Stimulated activated CD4-positive, alpha-beta T cell treated with anti-CD3 and anti-CD28 coated beads, TNF-alpha, amount 100 ng/mL, for 48 hours (primary cell): ENCODE measurements at regions not wholly inside any gene's neighbourhood (a gene's known extent, or its start where the extent isn't known, plus 50 kb on each side); places are given as distances from the start of the nearest gene placed in this dataset.

Experiments
- DNase-seq, 3 donors: peaks; one replicate each; pipeline ENCODE4 v3.0.0-alpha.2; 2020; ENCODE audit warnings: low read depth in 3 of 3

DNA sequence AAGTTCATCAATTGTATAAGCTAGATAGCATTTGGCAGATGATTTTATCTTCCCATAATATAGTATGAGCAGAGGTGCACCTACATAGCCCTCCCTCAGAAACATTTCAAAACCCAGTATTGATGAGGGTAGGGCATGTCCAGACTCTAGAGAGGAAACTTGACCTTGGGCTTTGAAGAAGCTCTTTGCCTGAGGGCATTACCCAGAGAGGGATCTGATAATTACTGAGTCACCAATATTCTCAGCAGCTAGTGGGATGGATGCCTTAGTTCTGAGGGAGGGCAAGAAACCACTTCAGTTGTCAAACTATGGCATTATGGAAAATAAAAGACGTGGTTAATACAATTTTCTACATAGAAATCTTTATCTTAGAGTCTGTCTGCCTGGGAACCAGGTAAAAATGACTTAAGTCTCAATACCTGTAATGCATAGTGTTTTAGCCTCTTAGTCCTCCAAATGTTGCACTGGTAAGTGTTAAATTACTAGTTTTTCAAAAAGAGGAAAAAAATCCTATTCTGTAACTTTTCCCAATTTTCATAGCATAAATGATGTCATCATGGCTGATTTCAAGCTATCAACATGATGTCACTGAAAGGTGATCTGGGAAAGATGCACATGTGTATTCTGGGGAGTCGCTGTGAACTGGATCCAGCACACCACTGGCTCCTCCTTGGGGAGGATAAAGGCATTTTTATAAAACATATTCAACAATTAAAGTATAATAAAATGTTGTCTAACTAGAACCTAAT, 809.0 kb downstream of the KCTD16 start:
- no peak for DNase-seq

DNA sequence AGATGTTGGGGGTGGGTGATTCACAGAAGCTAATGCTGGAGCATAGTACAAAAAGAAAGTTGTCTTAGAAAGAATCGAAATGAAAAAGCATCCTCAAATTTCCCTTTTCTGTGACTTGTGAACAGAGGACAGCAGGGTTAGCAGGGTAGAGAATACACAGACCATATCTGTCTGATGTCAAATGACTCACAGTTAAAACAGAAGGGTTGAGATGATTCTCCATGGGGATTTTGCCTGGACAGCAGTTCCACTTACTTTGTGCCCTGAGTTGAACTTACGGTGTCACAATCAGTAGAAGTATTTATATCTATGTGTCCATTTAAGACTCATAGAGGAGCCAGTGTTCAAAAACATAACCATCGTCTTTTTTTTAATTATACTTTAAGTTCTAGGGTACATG, 801.6 kb downstream of the KCTD16 start:
- DNase-seq = no peak

DNA sequence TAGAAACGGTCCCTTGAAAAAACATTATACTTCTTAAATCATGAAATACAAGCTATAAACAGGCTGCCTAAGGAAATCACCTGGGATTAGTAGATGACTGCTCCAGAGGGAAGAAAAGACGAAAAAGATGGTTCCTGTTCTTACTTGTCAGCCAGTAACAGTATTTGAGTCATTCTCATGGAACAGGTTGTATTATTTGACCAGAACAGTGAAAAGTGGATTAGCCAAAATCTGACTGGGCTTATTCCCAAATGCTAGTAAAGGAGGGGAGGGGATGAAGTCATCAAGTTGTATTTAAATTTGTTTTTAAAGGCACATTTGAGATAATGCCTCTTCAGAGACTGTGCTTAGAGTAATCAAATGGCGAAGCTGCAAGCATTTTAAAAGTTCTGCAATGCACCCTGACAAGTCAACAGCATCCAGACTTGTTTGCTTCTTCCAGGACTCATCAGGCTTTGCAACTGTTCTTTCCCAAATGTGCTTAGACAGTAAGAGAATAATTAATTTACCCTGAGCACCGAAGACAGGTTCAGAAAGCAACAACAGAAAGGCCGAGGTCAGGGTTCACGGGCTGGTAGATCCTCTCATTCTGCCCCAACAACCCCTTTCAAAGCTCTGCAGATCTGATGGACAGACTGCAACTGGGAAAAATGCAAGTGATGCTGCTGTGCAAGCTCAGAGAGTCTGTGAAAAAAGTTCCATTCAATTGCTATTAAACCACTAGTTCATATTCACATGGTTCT, 800.6 kb downstream of the KCTD16 start:
- DNase-seq = no peak

DNA sequence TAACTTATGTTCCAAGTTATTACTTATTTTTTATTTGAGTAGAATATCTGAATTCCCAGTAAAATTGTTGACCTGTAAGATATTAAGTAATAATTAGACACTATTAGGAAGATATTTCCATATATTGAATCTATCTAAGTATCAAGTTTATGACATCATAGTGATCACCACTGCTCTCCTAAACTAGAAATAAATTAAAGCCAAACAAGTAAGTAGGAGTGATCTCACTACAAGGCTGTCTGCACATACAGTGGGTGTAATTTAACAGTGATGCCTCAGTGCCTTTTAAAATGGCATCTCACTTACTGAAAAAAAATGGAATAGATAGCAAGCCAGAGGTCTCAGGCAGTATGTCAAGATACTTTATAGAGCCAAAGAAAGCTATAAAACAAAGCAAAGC, 789.6 kb downstream of the KCTD16 start:
- no peak for DNase-seq

DNA sequence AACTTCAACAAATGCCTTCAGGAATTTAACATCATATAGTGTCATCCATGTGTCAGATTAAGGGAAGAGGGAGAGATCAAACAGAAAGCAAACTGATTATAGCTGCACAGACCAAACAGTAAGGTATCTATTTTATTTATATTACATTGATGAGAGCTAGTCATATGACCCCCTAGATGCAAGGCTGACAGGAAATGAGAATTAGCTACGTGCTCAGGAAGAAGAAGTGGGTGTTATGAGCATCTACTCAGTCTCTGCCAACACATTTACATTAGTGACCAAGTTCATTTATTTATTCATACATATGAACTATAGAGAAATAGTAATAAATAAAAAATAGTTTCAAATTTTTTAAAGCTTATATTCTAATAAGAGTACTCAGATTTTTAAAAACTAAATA, 787.3 kb downstream of the KCTD16 start:
- DNase-seq = no peak

DNA sequence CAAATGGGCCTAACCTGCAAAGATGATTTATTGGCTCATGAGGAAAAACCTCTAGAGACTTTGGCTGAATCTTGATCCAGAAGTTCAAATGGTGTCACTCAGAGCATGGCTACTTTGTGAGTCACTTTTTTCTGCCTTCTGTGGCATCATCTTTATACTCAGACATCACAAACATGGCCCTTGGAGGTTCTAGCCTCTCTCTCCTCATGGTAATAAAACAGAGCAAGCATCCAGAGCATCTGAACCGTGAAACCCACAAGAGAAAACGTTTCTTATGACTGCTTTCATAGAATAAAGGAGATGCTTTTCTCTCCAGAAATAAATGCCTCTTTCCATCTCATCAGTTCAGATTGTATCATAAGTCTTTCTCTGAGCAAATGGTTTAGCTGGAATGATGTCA, 780.3 kb downstream of the KCTD16 start:
- no peak for DNase-seq

DNA sequence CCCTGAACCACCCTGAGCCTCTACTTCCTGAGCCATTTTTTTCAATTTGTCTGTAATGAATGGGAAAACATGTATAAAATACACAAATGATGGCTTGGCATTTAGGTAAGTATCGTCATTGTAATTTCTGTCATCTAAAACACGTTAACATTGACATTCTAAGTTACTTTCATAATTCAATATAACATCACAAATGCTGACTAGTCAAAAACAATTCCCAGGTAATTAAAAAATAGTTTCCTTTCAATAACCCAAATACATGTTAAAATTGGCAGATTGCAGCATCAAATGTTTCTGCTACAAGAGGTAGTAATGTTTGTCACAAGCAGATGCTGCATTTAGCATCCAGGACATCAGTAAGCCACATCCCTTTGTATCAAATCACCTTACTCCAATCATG, 776.4 kb downstream of the KCTD16 start:
- DNase-seq = no peak

DNA sequence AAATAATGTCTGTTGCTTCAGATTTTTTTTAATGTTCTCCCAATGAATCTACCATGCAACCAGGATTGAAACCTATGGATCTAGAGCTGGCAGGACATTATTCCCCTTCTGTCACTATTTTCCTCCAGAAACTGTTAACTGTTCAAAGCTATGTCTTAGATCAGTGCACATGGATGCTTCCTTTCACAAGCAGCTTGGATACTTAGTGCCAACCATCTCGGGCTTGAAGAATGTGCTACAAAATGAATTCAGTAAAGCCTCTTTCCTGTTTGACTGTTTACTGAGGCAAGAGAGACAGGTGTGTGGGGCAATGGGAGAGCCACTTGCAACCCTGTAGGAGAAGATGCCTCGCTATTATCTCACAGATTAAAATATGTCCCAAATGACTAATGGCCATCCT, 774.8 kb downstream of the KCTD16 start:
- DNase-seq = no peak

DNA sequence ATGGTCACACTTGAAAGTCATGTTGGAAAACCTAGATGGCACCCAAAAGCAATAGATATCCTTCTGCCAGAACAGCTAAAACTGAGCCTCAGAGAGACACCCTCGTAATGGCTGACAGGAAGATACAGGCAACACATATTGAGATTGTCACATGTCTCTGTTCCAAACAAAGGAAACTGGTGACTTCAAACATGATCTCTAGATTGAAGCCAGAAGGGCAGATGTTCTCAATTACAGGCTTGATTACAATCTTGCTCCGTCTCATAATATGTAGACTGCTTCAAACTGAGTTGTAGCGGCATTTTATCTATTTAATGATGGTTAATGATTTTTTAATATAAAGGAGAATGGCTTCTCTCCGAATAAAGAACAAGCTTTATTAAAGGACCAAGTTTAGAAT, 774.3 kb downstream of the KCTD16 start:
- no peak for DNase-seq

DNA sequence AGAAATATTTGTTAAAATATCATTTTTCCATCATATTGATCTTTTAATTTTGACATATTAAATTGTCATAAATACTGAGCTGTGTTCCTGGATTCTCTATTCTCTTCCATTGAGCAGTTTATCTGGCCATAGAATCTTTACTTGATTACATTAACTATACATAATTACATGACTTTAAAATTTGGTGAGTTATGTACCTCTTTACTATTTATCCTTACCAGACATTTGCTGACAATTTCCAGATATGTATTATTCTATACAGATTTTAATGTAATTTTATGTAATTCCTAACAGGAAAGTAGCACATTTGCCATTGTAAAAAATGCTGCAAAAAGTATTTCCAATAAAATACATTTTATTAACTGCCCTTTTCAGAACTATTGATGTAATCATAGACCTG, 770.3 kb downstream of the KCTD16 start:
- DNase-seq = no peak

DNA sequence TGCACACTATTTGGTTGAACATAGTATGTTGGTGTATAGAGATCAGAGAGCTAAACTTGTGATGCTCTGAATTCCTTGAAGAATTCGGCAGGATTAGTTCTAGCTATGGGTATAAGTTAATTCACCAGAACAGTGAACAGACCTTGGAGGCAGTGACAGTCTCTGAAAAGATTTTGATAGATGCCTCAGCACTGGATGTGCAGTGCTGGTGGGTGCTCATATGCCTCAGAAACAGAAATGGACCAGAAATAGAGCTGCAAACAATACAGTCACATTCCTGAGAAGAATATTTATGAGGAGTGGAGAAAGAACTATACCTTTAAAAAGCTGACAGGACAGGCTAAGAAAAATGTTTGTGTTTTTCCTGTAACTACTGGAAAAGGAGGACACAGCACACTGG, 747.7 kb downstream of the KCTD16 start:
- DNase-seq = no peak

DNA sequence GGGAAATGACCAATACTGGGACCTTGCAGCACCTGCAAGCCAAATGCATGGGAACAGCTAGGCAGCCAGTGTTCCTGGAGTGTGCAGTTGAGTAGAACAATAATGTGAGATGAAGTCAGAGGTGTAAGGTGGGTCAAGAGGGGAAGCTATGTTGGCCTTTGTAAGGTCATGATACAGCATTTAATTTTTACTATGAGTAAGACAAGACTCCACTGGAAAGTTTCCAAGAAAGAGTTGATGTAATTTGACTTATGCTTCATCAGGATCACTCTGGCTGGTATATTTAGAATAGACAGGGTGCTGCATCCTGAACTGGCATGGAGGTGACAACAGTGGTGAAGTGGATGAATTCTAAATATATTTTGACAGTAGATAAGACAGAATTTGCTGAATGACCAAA, 744.8 kb downstream of the KCTD16 start:
- DNase-seq = no peak

DNA sequence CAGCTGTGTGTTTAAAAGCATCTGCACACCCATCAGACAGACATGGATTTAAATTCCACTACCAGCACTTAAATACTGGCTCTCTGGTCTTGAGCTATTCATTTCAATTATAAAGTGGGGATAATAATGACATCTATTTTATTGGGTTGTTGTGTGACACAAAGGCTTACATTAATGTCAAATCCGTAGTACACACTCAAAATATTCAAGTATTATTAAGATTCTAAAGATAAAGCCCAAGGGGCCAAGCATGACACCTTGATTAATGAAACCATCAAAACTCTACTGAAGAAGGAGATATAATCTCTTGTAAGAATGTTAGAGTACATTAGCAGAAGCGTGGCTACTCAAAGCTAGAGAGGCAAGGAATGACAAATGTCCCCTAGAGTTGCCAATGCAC, 743.0 kb downstream of the KCTD16 start:
- no peak for DNase-seq

DNA sequence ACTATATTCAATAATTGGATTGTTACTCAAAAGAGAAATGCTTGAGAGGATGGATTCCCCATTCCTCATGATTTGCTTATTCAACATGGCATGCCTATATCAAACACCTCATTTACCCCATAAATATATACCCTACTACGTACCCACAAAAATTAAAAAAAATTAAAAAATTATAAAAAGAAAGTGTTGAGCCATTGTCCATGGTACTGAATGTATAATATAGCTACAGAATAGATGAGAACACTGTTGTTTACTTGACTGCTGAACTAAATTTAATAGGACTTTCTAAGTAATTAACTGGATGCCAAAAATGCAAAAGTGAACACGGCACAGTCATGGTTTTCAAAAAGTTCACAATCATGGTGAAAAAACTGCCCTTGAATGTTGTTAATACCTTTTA, 725.8 kb downstream of the KCTD16 start:
- no peak for DNase-seq

DNA sequence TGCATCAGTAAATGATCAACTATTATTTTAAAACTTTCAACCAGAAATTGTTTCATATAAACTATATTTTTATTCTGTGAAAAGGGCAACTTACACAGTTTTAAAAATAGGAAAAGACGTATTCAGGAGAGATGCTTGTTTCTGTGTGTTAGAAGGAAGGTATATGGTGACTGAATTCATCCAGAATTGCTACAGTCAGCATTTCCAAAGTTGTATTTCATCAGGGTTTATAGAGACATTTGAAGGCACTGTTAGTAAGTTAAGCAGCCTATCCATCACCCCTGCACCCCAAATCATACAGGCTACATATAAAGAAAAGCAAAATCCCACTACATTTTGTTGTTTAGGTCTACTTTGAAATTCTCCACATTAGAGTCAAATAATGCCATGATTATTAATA, 716.0 kb downstream of the KCTD16 start:
- DNase-seq = no peak

DNA sequence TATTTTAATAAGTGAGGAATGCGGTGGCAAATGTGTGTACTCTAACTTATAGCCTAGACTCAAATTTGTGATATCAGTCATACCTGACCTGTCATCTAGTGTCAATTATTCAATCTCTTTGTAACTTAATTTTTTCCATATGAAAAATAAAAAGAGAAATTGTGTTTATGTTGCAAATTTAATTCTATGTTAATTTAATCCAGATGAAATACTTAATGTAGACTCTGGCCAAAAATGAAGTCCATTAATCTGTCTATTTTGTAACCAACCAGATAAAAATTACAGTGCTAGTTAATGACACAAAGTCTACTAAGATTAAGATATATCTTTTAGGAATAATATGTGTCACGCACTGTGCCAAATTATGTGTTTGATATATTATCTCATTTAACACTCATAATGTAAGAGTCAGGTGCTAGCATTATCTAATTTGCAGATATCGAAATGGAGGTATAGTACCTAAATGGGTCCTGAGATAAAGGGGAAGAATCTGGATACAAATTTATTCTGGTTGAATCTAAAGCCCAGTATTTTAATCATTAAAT, 712.1 kb downstream of the KCTD16 start:
- no peak for DNase-seq

DNA sequence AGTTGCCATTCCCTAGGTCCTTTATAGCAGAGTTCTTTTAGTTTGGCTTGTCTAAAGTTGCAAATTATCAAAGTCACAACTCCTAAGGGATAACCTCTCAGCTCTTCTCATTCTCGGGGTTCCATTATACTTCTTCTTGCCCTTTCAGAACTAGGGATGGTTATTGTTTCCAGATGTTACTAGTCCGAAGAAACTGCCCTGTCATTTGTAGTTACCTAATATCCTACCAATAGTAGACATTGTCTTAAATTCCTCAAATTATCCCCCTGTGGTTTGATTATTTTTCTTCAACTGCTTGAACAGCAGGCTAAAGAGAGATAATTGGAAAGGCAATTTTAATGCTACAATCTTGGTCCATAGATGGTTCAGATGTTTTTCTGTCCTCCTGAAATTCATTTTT, 709.8 kb downstream of the KCTD16 start:
- no peak for DNase-seq

DNA sequence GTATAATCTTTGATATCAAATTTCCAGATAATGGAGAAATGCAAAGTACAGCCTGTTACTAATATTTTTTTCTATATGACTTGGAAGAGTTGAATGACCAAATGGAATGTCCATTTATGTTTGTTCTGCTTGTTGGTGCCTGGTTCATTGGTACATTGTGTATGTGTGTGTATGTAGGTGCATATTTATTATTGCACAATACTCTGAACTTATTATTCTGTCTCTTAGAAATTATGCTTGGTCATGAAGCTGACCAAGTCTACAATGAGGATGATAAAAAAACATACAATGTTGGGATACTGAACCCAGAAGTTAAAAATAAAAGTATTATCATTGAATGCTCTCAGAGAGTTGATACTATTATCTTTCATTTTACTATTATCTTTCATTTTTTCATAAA, 706.3 kb downstream of the KCTD16 start:
- no peak for DNase-seq

DNA sequence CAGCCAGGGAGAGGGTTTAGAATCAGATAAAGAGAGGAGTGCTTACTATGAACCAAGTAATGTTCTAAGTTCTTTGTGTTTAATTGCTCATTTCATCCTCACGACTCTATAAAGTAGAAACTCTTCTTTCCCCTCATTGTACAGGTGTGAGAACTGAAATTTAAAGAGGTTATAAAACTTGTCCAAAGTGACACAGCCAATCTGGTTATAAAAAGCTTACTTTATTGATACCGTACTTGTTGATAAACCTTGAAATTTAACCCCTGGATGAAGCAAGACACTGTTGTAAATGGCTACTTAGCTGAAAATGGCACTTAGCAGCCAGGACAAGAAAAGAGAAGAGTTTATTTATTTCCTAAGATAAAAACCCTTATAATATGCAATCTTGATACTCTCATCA, 702.4 kb downstream of the KCTD16 start:
- no peak for DNase-seq

DNA sequence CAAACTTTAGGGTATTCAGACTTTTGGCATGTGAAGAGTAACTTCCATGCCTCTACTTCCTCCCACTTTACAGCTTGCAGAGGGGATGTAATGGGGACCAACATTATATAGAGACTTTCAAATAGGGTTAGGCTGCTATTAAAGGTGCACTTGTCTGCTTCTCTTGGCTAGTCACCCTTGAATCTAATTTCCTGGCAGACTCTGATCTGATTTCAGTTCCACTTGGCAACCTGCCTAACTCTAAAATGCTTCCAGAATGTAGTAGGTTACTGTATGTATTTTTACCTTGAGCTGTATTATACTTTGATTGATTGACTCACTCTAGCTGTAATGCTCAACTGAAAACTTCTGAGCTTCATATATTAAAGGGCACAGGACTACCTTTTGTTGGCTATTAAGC, 693.4 kb downstream of the KCTD16 start:
- DNase-seq = no peak

DNA sequence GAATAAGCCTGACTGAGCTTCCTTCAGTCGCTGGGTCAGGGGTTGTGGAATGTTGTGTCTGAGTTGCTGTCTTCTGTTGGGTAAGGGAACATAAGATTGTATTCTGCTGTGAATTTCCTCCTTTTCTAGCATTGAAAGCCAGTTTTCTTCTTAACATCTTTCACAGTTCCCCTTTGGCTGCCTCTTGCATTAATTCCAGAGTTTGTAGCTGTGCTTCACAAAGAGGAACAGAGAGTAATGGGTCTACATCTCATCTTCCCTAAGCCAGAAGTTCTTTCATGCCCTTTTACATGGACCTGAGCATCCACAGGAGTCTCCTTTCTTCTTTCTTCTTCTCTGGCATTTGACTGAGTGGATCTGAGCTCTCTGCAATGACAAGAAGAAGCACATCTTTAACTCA, 686.8 kb downstream of the KCTD16 start:
- DNase-seq = no peak

DNA sequence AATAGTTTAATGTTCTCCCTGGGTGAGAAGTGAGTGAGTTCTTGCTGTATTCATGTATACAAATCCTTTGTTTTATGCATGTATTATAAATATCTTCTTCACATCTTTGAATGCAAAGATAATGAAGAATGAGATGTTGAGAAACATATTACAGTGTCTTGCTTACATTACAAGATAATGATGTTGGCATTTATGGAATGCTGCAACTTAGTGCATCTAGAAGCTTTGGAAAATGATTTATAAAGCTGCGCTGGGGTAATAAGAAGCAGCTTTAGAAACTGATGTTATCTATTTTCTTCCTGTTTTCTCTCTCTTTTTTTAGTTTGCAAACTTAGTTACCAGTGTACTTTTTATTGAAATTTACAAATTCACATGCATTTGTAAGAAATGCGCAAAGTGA, 673.4 kb downstream of the KCTD16 start:
- DNase-seq = no peak

DNA sequence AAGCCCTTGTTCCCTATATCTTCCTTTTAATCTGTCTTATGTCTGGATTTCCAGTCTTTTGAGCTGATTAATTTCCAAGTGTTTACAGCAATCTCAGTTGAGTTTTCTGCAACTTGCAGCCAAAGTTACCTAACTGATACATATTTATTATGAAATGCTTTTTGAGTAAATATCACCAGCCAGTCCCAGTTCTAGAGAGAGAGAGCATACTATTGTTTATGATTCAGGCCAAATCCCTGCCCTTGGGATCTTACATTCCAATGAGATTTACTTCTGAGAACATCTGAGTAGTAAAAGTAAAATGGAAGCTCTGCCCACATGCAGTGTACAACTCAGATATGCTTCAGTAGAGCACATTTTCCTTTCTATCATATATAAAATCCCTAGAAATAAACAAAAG, 661.7 kb downstream of the KCTD16 start:
- no peak for DNase-seq
